HPDE6-E6E7 (cell line): ENCODE measurements at regions not wholly inside any gene's neighbourhood (a gene's known extent, or its start where the extent isn't known, plus 50 kb on each side); places are given as distances from the start of the nearest gene placed in this dataset.
A peak's percentile ranks its signal among the peaks of the same experiment; 100 is the strongest.
"Not testable (repeated sequence)": the region's sequence is repeated elsewhere in the genome, so short reads cannot be mapped to it uniquely, and the experiment has no call there.

Experiments used
- DNase-seq: peaks from one replicate; pipeline ENCODE4 v3.0.0; 2011; ENCODE audit warnings: missing footprints; ENCODE audit errors: extremely low spot score

GRCh38 chr4:133594390-133595207 lies 445.5 kb downstream of the PCDH10 start:
- DNase-seq = peak; percentile 9

- no peak for DNase-seq
Observed at GRCh38 chr4:133593764-133594163, 444.7 kb downstream of the PCDH10 start.

- no peak for DNase-seq
Observed at GRCh38 chr4:133592591-133592990, 443.5 kb downstream of the PCDH10 start.

GRCh38 chr4:133592106-133592505 lies 443.0 kb downstream of the PCDH10 start:
- no peak for DNase-seq

- DNase-seq = no peak
Observed at GRCh38 chr4:133588306-133588705, 439.2 kb downstream of the PCDH10 start.

- DNase-seq = no peak
Observed at GRCh38 chr4:133585323-133585722, 436.2 kb downstream of the PCDH10 start.

GRCh38 chr4:133584714-133585113 lies 435.6 kb downstream of the PCDH10 start:
- no peak for DNase-seq

- DNase-seq = no peak
Observed at GRCh38 chr4:133581996-133582619, 433.0 kb downstream of the PCDH10 start.

- no peak for DNase-seq
Observed at GRCh38 chr4:133574248-133574647, 425.2 kb downstream of the PCDH10 start.

- peak; percentile 39 for DNase-seq
Observed at GRCh38 chr4:133565379-133565778, 416.3 kb downstream of the PCDH10 start.

- no peak for DNase-seq
Observed at GRCh38 chr4:133559987-133560386, 410.9 kb downstream of the PCDH10 start.

GRCh38 chr4:133555671-133556070 lies 406.6 kb downstream of the PCDH10 start:
- DNase-seq = no peak

GRCh38 chr4:133550436-133550835 lies 401.3 kb downstream of the PCDH10 start:
- DNase-seq = no peak

GRCh38 chr4:133544097-133544496 lies 395.0 kb downstream of the PCDH10 start:
- no peak for DNase-seq

- DNase-seq = no peak
Observed at GRCh38 chr4:133537780-133538281, 388.7 kb downstream of the PCDH10 start.

GRCh38 chr4:133534224-133534623 lies 385.1 kb downstream of the PCDH10 start:
- DNase-seq = not testable (repeated sequence)

GRCh38 chr4:133524369-133524768 lies 375.3 kb downstream of the PCDH10 start:
- no peak for DNase-seq

GRCh38 chr4:133513901-133514300 lies 364.8 kb downstream of the PCDH10 start:
- no peak for DNase-seq

- peak; percentile 20 for DNase-seq
Observed at GRCh38 chr4:133498149-133498548, 349.1 kb downstream of the PCDH10 start.

- no peak for DNase-seq
Observed at GRCh38 chr4:133493776-133494175, 344.7 kb downstream of the PCDH10 start.

GRCh38 chr4:133493241-133493640 lies 344.1 kb downstream of the PCDH10 start:
- DNase-seq = no peak

GRCh38 chr4:133484287-133484686 lies 335.2 kb downstream of the PCDH10 start:
- DNase-seq = no peak

GRCh38 chr4:133483600-133484246 lies 334.6 kb downstream of the PCDH10 start:
- no peak for DNase-seq
